ENCODE measurements at regions not wholly inside any gene's neighbourhood (a gene's known extent, or its start where the extent isn't known, plus 50 kb on each side); places are given as distances from the start of the nearest gene placed in this dataset.
"Not testable (repeated sequence)": the region's sequence is repeated elsewhere in the genome, so short reads cannot be mapped to it uniquely, and the experiment has no call there.

DNA sequence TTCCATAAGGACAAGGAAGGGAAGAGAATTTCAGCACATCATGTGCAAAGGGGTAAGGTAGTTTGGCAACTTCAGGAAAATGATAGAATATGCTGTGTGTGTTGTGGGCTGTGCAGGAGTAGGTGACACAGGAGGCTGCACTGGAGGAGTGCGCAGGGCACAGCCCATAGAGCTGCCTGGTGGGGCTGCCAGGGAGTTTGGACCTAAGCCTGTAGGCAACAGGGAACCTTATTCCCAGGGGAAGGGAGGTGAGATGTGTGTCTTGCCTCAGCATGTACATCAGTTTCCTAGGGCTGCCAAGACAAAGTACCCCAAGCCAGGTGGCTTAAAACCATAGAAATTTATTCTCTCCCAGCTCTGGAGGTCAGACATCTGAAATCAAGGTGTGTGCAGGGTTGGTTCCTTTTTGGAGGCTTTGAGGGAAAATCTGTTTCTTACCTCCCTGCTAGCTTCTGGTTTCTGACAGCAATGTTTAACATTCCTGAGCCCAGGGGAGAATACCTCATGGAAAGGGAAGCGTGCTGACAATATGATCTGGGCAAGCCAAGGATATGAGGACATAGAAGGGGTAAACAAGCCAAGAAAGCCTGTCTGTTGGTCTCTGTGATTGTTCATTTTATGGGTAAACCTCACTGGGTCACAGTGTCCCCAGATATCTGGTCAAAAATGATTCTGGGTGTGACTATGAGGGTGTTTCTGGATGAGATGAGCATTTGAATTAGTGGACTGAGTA lies 174.0 kb upstream of the NTF3 start:
- no peak for DNase-seq (ENCODE audit: low spot score in 2 of 2)

DNA sequence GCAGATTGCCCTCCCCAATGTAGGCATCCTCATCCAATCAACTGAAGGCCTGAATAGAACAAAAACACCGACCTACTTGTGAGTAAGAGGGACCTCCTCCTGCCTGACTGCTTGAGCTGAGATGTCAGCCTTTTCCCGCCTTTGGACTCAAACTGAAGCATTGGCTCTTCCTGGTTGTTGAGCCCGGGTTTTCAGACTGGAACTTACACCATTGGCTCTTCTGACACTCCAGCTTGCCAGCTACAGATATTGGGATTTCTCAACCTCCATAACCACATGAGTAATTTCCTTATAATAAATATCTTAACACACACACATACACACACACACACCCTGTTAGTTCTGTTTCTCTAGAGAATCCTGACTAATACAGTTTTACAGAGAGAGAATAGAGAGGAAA lies 173.4 kb upstream of the NTF3 start:
- FAIRE-seq: no peak

More for the DNA sequence above, 174.0 kb upstream of the NTF3 start:
- FAIRE-seq: no peak

DNA sequence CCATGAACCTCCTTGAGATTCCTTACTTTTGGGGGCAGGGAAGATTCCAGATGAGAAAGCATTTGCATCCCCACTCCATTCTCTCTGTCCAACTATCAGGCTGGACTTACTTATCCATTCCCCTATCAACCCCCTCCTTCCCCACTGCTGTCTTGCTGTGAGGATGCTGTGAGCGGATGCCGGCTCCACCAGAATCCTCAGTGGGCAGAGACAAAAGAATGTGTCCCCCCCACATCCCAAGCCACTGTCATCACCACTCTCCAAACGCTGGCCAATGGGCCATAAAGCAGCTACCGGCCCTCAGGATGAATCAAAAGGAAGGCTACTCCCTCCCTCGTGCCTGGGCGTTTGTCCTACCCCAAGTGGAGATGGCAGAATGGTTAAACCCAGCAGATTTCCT lies 173.0 kb upstream of the NTF3 start:
- FAIRE-seq (no peak), DNase-seq (ENCODE audit: low spot score in 2 of 2) (no peak)

More for the DNA sequence above, 173.4 kb upstream of the NTF3 start:
- no peak for DNase-seq (ENCODE audit: low spot score in 2 of 2)

DNA sequence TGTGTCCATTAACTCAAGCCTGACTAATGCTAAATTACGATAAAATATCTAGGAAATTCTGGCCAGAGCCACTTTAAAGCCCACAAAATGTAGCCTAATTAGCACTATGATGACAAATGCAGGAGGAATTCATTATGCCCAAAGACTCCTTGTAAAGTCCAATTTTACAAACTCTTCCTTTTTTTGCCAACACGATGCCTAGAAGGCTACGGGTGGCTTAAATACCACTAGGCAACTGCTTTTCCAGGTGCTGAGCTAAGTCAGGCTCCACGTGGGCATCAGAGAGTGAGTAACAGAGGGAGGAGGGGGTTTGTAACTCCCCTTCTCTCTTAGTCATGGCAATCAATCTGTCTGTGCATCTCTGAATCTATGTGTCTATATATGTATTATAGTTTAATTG lies 172.4 kb upstream of the NTF3 start:
- FAIRE-seq (no peak), DNase-seq (ENCODE audit: low spot score in 2 of 2) (no peak)

DNA sequence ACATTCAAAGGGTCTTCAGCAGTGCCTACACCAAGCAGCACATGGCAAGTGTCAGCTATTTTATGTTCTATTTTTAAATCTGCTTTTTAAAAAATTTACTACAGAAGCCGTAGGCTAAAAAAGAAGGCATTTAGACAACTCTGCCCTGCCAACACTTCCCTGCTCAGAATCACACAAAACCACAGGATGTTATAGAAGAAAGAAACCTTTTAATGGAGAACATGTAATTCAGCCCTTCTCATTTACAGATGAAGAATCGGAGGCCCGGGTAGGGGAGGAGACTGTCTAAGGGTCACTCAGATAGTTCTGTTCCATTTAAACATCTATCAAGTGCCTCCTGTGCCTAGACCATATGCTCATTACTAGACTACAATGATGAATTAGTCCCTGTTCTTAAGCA lies 171.8 kb upstream of the NTF3 start:
- DNase-seq (ENCODE audit: low spot score in 2 of 2): no peak
- no peak for FAIRE-seq

DNA sequence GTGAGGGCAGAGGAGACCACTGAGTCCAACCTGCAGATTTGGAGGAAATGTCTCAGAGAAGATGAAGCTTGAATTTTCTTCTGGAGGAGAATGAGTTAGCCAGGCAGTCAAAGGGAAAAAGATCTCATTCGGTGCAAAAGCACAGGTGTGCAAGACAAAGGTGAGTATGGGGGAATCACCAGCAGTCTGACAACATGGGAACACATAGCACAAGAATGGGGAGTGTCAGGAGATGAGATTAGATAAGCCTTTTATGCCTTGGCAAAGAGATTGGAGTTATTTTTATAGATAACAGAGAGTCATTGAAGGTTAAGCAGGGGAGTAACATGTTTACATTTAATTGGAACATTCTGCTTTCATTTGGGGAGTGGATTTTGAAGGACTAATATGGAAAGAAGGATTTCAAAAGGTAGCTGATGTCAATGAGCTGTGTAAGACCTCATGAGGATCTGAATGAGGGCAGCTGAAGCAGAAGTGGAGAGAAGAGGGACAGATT lies 171.3 kb upstream of the NTF3 start:
- no peak for FAIRE-seq
- DNase-seq (ENCODE audit: low spot score in 2 of 2): no peak

DNA sequence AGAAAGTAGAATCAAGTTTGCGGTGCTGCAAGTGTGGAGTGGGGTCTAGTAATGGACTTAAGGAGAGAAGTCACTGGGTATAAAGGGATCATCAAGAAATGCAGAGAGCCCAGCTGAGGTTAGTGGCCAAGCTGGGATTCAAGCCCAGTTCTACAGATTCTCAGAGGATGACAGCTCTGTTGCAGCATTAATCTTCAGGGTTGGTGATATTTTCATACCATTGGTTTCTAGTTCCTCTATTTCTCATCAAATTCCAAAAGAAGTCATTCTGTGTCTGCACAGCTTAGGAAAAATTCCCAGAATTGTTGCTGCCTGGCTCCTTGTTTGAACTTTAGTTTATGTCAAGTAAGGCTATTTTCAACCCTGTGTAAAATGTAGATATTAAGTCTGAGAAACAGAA lies 169.5 kb upstream of the NTF3 start:
- FAIRE-seq (no peak), DNase-seq (ENCODE audit: low spot score in 2 of 2) (no peak)

DNA sequence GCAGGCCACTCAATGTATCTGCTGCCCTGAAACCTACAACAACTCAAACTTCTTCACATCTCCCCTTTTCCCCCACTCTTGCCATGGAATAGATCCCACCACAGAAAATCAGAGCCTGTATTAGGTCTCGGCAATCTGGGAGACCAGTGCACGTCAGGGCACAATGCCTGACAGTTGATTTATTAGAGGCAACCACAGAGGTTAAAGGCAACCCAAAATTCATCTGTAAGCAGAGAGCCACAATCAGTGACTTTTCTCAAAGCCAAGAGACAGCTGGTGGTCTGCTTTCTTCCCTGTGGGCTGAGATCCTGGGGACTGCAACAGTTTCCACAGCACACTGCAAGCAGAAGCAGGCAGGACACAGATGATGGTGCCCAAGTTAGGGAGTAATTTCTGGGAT lies 169.0 kb upstream of the NTF3 start:
- DNase-seq (ENCODE audit: low spot score in 2 of 2): no peak
- no peak for FAIRE-seq

DNA sequence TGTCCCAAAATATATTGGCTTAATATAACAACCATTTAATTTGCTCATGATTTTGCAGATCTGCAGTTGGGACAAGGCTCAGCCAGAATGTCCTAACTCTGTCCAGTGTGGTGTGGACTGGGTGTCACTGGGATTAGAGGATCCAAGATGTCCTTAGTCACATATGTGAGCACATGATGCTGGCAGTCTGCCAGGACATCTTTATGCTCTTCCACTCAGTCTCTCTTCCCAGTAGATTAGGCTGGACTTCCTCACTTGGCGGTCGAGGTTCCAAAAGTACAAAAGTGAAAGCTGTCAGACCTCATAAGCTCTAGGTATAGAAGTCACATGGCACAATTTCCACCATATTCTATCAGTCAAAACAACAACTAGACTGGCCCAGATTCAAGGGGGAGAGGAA lies 167.9 kb upstream of the NTF3 start:
- DNase-seq (ENCODE audit: low spot score in 2 of 2) (no peak), FAIRE-seq (no peak)

DNA sequence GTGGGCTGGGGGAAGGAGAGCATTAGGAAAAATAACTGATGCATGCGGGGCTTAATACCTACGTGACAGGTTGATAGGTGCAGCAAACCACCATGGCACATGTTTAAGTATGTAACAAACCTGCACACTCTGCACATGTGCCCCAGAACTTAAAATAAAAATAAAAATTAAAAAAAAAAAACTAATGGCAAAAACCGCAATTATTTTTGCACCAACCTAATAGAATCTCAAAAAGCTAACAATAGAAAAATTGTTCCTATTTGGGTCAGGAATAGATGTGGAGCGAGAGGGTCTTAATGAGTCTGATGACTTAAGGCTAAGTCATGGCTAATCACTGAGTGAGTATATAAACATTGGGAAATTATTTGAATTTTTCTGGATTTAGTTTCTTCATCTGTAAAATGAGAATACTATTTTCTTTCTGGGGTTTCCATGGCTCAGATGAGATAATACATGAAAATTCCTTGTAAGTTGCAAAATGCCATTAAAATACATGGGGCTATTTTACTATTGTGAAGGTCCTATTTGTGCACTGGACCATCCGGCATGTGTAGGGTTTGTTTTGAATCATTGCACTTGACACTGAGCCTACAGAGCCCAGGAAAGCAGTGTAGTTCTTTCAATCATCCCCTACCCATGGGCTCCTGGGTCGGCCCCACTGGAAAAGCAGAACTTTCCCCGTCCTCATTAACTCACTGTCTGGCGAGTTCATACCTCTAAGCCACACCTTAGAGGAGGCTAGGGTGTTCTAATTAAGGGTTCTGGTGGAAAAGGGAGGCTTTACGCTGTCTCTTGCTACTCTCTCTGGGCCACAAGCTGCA lies 164.1 kb upstream of the NTF3 start:
- FAIRE-seq: no peak
- no peak for DNase-seq (ENCODE audit: low spot score in 2 of 2)

DNA sequence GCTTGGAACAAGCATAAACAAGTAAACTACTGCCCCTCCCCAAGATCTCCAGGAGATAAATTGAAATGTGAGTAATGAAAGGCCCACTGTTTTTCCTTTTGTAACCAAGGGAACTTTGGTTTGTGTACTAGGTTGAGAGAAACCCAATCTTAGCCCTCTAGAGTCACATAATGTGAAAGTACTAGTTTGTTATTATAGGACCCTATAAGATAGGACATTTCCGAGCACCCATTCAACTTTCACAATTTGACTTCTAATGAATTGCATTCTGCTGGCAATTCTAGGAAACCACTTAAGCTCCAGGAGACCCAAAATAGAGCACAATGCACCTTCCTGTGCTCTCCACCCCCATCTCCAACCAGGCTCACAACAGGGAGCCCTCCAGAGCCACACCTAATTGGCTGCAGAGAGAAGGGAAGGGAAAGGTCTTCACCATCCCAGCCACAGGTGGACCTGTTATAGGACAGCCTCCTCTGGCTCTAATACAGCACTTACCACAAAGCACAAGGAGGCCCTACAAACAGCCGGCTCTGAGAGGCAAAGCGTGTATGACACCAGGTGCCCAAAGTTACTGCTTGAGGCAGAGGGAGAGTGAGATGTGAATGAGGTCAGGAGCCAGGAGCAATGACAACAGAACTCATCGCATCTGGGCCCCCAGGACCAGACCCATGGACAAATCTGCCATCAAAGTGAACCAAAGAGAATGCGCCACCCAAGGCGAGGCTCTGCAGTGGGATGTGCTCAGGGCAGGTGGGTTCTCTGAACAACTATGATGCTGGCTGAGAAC lies 163.3 kb upstream of the NTF3 start:
- no peak for FAIRE-seq
- no peak for DNase-seq (ENCODE audit: low spot score in 2 of 2)

DNA sequence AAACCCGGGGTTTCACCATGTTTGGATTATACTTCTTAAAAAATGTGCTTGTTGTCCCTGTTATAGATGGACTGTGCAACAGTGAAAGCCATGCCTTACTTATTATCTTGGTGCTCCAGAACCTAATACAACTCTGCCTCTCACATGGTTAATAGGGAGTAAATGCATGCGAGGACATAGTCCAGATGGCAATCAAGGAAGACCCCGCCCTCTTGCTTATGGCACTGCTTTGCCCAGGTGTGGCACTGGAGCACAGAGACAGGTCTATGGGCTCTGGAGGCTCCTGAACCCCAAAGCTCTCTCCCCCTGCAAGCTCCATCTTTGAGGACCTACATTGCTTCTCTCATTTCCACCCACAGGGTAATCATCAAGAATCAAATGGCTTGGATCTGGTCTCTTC lies 162.1 kb upstream of the NTF3 start:
- FAIRE-seq (no peak), DNase-seq (ENCODE audit: low spot score in 2 of 2) (no peak)

DNA sequence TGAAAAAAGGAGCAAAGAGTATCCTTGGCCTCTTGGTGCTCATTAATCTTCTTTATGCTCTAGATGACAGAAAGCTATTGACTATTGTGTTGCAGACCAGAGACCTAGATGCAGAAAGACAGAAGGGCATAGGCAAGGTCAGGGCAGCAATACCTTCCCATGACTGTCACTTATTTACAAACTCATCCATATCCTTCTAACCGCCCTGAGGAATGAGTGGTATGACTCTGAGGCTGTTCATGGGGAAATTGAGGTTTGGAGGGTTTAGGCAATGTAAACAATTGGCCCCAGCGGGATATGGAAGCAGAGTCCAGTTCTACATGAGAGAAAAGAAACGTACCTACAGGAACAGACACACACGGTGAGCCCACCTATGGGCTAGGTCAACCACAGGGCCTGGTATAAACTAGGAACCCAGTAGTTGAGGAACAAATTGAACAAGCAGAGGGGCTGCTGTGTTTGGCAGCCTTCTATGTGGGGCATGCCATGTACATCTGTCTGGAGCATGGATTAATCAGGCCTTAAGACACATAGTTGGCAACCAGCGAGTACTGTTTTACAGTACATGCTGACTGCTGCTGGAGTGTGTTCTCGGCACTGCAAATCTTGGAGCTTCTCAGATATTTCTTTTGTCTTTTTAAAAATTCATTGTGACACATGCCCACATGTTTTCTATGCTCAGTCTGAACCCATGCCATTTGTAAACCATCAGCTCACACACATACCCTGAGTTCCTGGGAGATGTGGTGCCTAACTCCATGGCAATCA lies 159.7 kb upstream of the NTF3 start:
- FAIRE-seq: no peak
- DNase-seq (ENCODE audit: low spot score in 2 of 2): no peak

DNA sequence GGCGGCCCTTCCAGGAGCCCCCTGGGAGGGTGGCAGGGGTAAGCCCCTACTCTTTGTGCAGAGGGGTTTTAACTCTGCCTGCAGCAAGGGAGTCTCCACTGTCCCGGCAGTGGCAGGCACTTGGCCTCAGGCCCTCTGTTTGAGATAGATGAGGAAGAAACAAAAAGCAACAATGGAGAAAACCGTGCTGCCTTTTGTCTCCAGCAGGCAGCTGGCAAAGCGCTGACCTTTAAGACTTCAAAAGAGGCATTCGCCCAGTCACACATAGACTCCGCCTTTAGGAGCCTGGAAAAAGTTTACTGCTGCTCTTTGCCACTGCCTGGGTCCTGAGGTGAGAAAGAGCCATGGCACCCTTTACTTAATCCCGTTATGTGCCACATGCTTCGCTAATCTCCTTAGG lies 158.2 kb upstream of the NTF3 start:
- FAIRE-seq: no peak

DNA sequence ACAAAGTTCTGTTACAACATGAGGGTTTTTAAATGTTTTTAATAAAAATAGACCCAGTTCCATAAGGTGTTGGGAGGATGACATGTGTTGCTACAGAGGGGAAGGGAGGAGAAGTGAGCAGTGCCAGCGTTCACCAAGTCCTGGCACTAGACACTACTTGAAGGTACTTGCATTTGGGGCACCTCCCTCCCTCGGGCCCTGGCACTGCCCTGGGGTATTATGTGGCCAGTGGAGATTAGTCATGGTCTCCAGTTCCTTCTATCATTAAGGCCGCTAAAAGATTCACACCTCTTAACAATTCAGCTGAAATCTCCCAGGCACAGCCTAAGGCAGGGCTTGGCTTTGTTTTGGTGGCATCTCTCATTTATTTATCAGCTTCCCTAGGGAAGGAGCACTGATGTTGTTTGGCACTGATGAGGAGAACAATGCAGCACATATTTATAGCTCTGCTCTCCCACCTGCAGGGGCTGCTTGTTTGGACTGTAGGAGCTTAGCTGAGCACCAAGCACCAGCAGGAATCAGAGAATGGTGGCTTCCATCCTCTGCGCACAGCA lies 155.5 kb upstream of the NTF3 start:
- DNase-seq (ENCODE audit: low spot score in 2 of 2) (no peak), FAIRE-seq (no peak)

More for the DNA sequence above, 158.2 kb upstream of the NTF3 start:
- no peak for DNase-seq (ENCODE audit: low spot score in 2 of 2)

DNA sequence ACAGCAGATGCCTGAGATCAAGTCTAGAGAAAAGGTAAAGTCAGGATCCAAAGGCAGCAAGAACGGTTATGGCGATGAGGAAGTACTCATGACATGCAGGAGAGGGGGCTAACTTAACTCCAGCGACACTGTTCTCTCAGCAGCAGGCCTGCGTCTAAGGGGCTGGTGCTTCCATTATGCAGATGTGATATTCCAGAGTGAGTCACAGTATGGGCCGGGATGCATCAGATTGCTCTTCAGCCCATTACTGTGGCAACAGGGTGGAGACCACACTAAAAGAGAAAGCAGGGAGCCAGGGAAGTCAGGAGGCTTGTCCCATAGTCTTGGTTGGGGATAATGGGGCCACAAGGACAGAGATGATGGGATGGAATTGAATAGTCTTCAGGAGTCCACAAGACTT lies 151.8 kb upstream of the NTF3 start:
- FAIRE-seq (no peak), DNase-seq (ENCODE audit: low spot score in 2 of 2) (no peak)

DNA sequence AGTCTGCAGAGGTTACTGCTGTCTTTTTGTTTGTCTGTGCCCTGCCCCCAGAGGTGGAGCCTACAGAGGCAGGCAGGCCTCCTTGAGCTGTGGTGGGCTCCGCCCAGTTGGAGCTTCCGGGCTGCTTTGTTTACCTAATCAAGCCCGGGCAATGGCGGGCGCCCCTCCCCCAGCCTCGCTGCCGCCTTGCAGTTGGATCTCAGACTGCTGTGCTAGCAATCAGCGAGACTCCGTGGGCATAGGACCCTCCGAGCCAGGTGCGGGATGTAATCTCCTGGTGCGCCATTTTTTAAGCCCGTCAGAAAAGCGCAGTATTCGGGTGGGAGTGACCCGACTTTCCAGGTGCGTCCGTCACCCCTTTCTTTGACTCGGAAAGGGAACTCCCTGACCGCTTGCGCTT lies 141.5 kb upstream of the NTF3 start:
- not testable (repeated sequence) for FAIRE-seq; DNase-seq (ENCODE audit: low spot score in 2 of 2)

DNA sequence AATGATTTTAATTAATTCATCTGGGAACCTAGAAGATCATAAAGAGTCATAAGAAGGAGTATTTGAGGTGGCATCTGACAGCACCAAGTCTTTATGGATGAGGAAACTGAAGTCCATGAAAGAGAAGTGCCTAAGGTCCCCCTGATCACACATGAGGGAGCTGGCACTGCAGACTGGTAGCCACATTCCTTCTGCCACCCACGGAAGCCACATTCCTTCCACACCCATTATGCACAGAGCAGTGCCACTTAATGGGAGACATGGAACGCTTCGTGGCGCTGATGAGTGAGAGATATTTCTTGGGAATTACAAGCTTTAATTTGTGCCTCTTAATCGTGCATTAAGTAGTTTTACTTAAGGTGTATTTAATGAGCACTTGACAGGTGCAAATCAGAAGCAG lies 139.3 kb upstream of the NTF3 start:
- FAIRE-seq: no peak
- no peak for DNase-seq (ENCODE audit: low spot score in 2 of 2)

DNA sequence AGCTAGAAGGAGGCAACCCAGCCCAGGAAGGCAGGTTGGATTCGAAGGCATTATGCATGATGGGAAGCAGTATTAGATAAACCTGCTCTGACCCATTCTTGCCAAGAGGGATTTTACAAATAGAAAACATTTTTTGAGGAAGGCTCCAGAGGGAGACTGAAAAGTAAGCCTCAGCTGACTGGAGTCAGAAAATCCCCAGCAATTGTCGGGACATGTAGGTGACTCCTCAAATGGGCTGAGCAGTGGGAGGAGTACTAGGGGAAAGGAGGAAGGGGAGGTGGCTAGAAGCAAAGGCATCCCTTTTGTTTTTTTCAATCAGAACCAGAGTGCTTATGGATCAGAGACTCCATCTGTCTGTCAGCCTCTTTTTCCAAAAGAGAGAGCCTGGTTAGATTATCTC lies 138.1 kb upstream of the NTF3 start:
- DNase-seq (ENCODE audit: low spot score in 2 of 2) (no peak), FAIRE-seq (no peak)
